ENCODE measurements at regions not wholly inside any gene's neighbourhood (a gene's known extent, or its start where the extent isn't known, plus 50 kb on each side); places are given as distances from the start of the nearest gene placed in this dataset.
A peak's percentile ranks its signal among the peaks of the same experiment; 100 is the strongest.

GRCh38 chr3:153734777-153735551 is 386.2 kb upstream of the ARHGEF26 start:
- DNase-seq (ENCODE audit: low read depth): peak; percentile 44
- no peak overlapping the region for H3K4me3 ChIP-seq (ENCODE audit: low read length)
- TF ChIP-seq, protein P1, sequence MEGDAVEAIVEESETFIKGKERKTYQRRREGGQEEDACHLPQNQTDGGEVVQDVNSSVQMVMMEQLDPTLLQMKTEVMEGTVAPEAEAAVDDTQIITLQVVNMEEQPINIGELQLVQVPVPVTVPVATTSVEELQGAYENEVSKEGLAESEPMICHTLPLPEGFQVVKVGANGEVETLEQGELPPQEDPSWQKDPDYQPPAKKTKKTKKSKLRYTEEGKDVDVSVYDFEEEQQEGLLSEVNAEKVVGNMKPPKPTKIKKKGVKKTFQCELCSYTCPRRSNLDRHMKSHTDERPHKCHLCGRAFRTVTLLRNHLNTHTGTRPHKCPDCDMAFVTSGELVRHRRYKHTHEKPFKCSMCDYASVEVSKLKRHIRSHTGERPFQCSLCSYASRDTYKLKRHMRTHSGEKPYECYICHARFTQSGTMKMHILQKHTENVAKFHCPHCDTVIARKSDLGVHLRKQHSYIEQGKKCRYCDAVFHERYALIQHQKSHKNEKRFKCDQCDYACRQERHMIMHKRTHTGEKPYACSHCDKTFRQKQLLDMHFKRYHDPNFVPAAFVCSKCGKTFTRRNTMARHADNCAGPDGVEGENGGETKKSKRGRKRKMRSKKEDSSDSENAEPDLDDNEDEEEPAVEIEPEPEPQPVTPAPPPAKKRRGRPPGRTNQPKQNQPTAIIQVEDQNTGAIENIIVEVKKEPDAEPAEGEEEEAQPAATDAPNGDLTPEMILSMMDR (conservative IDR thresholded peaks at IDR 0.05; ENCODE audit: low read length): no peak

- no peak for DNase-seq (ENCODE audit: low read depth)
- H3K4me3 ChIP-seq (ENCODE audit: low read length): no peak overlapping the region
- TF ChIP-seq, protein P1 (conservative IDR thresholded peaks at IDR 0.05; ENCODE audit: low read length): no peak
These were observed 381.1 kb upstream of the ARHGEF26 start for GRCh38 chr3:153740109-153740508.

DNA sequence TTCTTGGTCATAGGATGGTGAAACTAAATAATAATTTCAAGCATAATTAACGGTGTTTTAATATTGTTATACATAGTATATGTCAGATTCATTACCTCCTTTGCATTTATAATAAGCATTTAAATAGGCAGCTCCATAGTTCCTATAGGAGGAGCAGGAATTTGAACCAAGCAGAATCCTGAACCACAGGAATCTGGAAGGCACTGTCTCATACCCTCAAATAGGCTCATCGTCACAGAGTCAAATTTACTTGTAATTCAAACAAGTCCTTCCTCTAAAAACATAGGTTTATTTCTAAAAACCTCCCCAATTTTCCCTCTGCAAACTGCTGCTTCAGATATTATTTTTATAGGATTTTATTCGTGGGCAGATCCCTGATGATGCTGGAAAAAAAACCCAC is 376.3 kb upstream of the ARHGEF26 start:
- peak; percentile 22 for DNase-seq (ENCODE audit: low read depth)
- H3K4me3 ChIP-seq (ENCODE audit: low read length): no peak overlapping the region
- TF ChIP-seq, protein P1 (conservative IDR thresholded peaks at IDR 0.05; ENCODE audit: low read length): no peak

DNA sequence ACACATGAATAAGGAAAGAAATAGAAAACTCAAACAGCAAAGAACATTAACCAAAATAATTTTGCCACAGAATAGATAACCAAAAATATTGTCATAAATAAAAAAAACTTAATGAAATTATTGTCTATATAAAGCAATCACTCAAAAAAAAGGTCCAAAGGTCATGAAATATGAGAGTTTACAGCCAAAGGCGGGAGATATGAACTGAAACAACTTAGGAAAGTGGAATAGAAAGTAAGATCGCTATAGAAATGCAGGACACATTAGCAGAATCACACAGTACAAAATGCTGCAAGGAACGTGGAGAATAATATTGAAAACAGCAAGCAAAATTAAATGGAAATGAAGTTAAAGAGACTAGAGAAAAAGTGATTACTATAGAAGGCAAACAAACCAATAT is 375.0 kb upstream of the ARHGEF26 start:
- TF ChIP-seq, protein P1 (conservative IDR thresholded peaks at IDR 0.05; ENCODE audit: low read length): no peak
- DNase-seq (ENCODE audit: low read depth): no peak
- no peak overlapping the region for H3K4me3 ChIP-seq (ENCODE audit: low read length)

DNA sequence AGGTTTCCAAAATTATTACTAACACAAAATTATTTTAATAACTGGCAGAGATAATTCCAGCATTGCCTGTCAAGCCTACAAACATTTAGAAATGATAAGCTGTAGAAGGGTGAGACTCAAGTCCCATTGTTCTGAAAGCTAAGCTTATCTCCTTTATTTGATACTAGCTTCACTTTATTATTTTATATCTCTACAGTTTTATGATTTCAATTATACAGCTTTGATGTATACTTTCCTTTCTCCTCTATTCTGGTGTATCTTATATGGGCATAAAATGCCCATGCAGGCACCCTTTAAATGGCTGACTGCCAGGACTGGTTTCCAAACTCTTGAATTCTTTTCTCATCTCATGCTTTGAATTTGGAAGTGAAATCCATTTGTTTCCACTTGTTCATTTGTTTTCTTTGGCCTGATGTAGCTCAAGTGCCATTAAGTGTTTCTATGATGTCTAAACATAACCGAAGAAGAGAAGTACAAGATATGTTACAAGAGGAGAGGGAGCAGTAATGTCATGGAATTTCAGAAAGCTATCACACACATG is 372.1 kb upstream of the ARHGEF26 start:
- H3K4me3 ChIP-seq (ENCODE audit: low read length): no peak overlapping the region
- peak; percentile 15 for DNase-seq (ENCODE audit: low read depth)
- TF ChIP-seq, protein P1 (conservative IDR thresholded peaks at IDR 0.05; ENCODE audit: low read length): no peak

DNA sequence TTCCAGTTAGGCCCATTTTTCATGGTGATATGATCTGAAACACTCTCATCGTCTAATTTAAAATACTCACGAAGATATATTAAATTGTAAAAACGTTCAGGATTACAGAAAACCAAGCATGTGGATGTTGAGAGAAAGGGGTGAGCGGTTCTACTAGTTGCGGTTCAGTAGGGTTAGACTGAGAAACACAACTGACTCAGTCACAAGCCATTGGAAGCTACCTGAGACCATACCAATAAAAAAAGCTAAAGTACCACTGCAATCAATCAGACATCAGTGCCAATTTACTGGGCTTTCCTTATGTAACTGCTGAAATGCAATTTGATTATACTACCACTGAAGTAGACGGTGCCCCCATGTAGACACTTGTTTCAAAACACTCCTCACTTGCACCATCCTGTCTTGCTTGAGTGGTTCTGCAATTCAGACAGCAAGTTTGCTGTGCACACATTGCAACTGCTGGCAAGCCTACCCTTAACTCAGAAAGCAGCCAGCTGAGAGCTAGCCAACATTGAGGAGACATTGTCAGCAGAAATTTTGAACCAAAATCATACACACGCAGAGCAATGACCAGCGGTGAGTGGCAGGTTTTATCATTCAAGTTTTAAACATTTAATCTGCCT is 368.7 kb upstream of the ARHGEF26 start:
- DNase-seq (ENCODE audit: low read depth): peak; percentile 37
- no peak overlapping the region for H3K4me3 ChIP-seq (ENCODE audit: low read length)
- TF ChIP-seq, protein P1 (conservative IDR thresholded peaks at IDR 0.05; ENCODE audit: low read length): no peak

DNA sequence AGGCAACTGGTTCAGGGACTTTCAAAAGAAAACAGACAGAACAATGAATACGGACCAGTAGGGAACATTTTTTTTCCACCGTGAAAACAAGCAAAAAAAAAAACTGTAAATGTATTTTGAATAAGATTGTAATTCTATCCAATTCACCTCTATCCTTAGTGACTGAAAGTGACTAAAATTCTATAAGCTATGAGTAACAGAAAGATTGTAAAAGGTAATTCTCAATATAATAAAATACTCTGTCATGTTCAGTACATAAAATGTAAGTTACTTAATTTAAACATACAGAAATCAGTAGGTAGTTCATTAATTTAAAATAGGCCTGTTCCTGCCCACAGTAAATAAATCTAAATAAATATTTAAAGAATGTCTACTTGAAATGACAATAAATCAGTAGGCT is 368.2 kb upstream of the ARHGEF26 start:
- H3K4me3 ChIP-seq (ENCODE audit: low read length): no peak overlapping the region
- TF ChIP-seq, protein P1 (conservative IDR thresholded peaks at IDR 0.05; ENCODE audit: low read length): no peak

More for the DNA sequence above, 368.2 kb upstream of the ARHGEF26 start:
- DNase-seq (ENCODE audit: low read depth): no peak

Measured in AG10803 (cell line).